ENCODE measurements at regions not wholly inside any gene's neighbourhood (a gene's known extent, or its start where the extent isn't known, plus 50 kb on each side); places are given as distances from the start of the nearest gene placed in this dataset.

DNA sequence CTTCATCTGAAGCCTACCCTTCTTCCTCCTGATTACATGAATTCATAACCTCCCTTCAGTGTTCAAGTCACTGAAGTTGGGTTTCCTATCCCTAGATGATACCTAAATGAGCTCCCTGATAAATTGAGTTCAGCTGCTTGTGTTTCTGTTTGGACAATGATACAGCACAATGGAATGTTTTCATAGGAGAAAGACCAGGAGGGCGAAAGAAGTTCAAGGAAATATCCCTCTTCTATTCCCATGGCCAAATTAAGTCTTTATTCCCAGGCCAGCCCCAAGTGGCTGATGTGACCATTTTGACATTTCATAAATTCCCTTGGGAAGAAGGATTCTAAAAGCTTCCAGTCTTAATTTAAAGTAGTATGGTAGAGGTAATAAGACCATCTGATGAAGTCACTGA lies 555.8 kb upstream of the CLINT1 start:
- TF ChIP-seq, protein P1, sequence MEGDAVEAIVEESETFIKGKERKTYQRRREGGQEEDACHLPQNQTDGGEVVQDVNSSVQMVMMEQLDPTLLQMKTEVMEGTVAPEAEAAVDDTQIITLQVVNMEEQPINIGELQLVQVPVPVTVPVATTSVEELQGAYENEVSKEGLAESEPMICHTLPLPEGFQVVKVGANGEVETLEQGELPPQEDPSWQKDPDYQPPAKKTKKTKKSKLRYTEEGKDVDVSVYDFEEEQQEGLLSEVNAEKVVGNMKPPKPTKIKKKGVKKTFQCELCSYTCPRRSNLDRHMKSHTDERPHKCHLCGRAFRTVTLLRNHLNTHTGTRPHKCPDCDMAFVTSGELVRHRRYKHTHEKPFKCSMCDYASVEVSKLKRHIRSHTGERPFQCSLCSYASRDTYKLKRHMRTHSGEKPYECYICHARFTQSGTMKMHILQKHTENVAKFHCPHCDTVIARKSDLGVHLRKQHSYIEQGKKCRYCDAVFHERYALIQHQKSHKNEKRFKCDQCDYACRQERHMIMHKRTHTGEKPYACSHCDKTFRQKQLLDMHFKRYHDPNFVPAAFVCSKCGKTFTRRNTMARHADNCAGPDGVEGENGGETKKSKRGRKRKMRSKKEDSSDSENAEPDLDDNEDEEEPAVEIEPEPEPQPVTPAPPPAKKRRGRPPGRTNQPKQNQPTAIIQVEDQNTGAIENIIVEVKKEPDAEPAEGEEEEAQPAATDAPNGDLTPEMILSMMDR (IDR thresholded peaks at IDR 0.05; ENCODE audit: insufficient read depth, missing control alignments): no peak
- DNase-seq (ENCODE audit: insufficient read length, low spot score): no peak
- no peak for FAIRE-seq

GRCh38 chr5:158414333-158414762 lies 555.4 kb upstream of the CLINT1 start:
- FAIRE-seq (no peak), DNase-seq (ENCODE audit: insufficient read length, low spot score) (no peak)
- TF ChIP-seq, protein P1 (IDR thresholded peaks at IDR 0.05; ENCODE audit: insufficient read depth, missing control alignments): no peak

DNA sequence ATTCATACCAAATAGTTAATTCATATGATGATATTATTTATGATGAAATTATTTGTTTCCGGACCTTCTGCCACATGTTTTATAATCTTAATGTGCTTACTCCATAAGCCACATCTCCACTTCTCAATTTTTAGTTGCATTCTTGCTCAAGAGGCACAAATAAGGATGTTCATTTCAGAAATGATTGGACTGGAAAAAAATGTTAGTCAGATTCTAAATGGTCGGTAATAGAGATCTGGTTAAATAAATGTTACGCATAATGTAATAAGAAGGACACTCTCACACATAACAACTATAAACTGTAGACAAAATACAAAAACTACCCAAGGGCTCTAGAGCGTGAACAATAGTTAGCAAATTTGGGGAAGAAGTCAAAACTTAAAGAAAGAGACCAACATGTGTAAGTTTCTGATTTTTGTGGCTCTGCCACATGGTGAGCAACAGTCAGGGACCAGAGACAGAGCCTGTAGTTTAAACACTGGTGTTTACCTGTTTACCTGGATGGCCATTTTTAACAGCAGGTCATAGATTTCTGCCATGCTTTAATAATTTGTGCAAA lies 554.3 kb upstream of the CLINT1 start:
- FAIRE-seq (no peak), DNase-seq (ENCODE audit: insufficient read length, low spot score) (no peak)
- TF ChIP-seq, protein P1 (IDR thresholded peaks at IDR 0.05; ENCODE audit: insufficient read depth, missing control alignments): no peak

GRCh38 chr5:158410976-158411375 lies 552.0 kb upstream of the CLINT1 start:
- no peak for DNase-seq (ENCODE audit: insufficient read length, low spot score)
- no peak for FAIRE-seq
- TF ChIP-seq, protein P1 (IDR thresholded peaks at IDR 0.05; ENCODE audit: insufficient read depth, missing control alignments): no peak

DNA sequence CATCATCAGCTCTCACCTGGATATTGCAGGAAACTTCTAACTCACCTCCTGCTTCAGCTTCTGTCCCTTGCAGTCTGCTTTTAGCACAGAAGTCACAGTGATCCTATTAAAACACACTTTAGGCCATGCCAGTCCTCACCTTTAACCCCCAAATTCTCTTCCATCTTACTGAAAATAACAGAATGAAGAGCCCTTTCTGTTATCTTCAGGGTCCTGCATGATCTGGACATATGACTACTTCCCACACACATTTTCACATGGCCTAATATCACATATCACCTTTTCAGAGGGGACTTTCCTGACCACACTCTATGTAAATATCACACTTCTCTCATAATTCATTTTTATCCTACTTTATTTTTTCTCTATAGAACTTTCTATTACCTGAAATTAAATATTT lies 550.6 kb upstream of the CLINT1 start:
- no peak for DNase-seq (ENCODE audit: insufficient read length, low spot score)
- TF ChIP-seq, protein P1 (IDR thresholded peaks at IDR 0.05; ENCODE audit: insufficient read depth, missing control alignments): no peak
- FAIRE-seq: no peak

- DNase-seq (ENCODE audit: insufficient read length, low spot score) (no peak), FAIRE-seq (no peak)
- TF ChIP-seq, protein P1 (IDR thresholded peaks at IDR 0.05; ENCODE audit: insufficient read depth, missing control alignments): no peak
Observed at GRCh38 chr5:158407824-158408195, 548.9 kb upstream of the CLINT1 start.

GRCh38 chr5:158406884-158407823 lies 548.2 kb upstream of the CLINT1 start:
- FAIRE-seq (no peak), DNase-seq (ENCODE audit: insufficient read length, low spot score) (no peak)
- TF ChIP-seq, protein P1 (IDR thresholded peaks at IDR 0.05; ENCODE audit: insufficient read depth, missing control alignments): no peak

Measured in D721Med (cell line).